GM19238 (cell line): ENCODE measurements at regions not wholly inside any gene's neighbourhood (a gene's known extent, or its start where the extent isn't known, plus 50 kb on each side); places are given as distances from the start of the nearest gene placed in this dataset.
"Not testable (repeated sequence)": the region's sequence is repeated elsewhere in the genome, so short reads cannot be mapped to it uniquely, and the experiment has no call there.

ENCODE experiments used
- DNase-seq: peaks from one replicate; pipeline ENCODE4 v3.0.0; 2011; ENCODE audit warnings: low spot score; ENCODE audit not compliant: insufficient read length

GRCh38 chr4:116328261-116328860 is 757.0 kb downstream of the TRAM1L1 start:
- DNase-seq, result no peak

- DNase-seq, result no peak
These were observed 761.8 kb downstream of the TRAM1L1 start for GRCh38 chr4:116323606-116324005.

- DNase-seq, result no peak
These were observed 763.9 kb downstream of the TRAM1L1 start for GRCh38 chr4:116321471-116321870.

GRCh38 chr4:116320859-116321258 is 764.5 kb downstream of the TRAM1L1 start:
- no peak for DNase-seq

GRCh38 chr4:116303736-116304188 is 781.6 kb downstream of the TRAM1L1 start:
- DNase-seq, result no peak

- DNase-seq, result no peak
These were observed 782.2 kb downstream of the TRAM1L1 start for GRCh38 chr4:116302990-116303735.

- no peak for DNase-seq
These were observed 810.4 kb downstream of the TRAM1L1 start for GRCh38 chr4:116275006-116275405.

- no peak for DNase-seq
These were observed 813.0 kb downstream of the TRAM1L1 start for GRCh38 chr4:116272336-116272735.

GRCh38 chr4:116260931-116261330 is 824.4 kb downstream of the TRAM1L1 start:
- not testable (repeated sequence) for DNase-seq

GRCh38 chr4:116244771-116245170 is 840.6 kb downstream of the TRAM1L1 start:
- DNase-seq, result no peak

GRCh38 chr4:116243431-116243830 is 841.9 kb downstream of the TRAM1L1 start:
- DNase-seq, result no peak

GRCh38 chr4:116233971-116234370 is 851.4 kb downstream of the TRAM1L1 start:
- DNase-seq, result no peak

- not testable (repeated sequence) for DNase-seq
These were observed 853.4 kb downstream of the TRAM1L1 start for GRCh38 chr4:116231999-116232398.

- no peak for DNase-seq
These were observed 856.0 kb downstream of the TRAM1L1 start for GRCh38 chr4:116229420-116229819.

GRCh38 chr4:116223040-116223732 is 862.2 kb downstream of the TRAM1L1 start:
- no peak for DNase-seq

- DNase-seq, result no peak
These were observed 867.6 kb downstream of the TRAM1L1 start for GRCh38 chr4:116217781-116218180.

GRCh38 chr4:116215622-116216021 is 869.8 kb downstream of the TRAM1L1 start:
- DNase-seq, result no peak

GRCh38 chr4:116202524-116202923 is 882.9 kb downstream of the TRAM1L1 start:
- no peak for DNase-seq

GRCh38 chr4:116197317-116197809 is 888.0 kb downstream of the TRAM1L1 start:
- DNase-seq, result no peak

GRCh38 chr4:116183241-116183640 is 902.1 kb downstream of the TRAM1L1 start:
- no peak for DNase-seq

GRCh38 chr4:116180157-116180601 is 905.2 kb downstream of the TRAM1L1 start:
- no peak for DNase-seq

GRCh38 chr4:116151371-116151770 is 934.0 kb downstream of the TRAM1L1 start:
- not testable (repeated sequence) for DNase-seq
